Stimulated activated CD4-positive, alpha-beta T cell treated with anti-CD3 and anti-CD28 coated beads, Interleukin-1b, Interleukin-23, amount 100 ng/mL, for 48 hours (primary cell): ENCODE measurements at regions not wholly inside any gene's neighbourhood (a gene's known extent, or its start where the extent isn't known, plus 50 kb on each side); places are given as distances from the start of the nearest gene placed in this dataset.

Experiments
- DNase-seq: peaks from one replicate; pipeline ENCODE4 v3.0.0-alpha.2; 2020

- DNase-seq: no peak
Observed at GRCh38 chr19:30222992-30223865, 149.0 kb upstream of the ZNF536 start.

- DNase-seq: no peak
Observed at GRCh38 chr19:30223866-30224688, 148.1 kb upstream of the ZNF536 start.

DNA sequence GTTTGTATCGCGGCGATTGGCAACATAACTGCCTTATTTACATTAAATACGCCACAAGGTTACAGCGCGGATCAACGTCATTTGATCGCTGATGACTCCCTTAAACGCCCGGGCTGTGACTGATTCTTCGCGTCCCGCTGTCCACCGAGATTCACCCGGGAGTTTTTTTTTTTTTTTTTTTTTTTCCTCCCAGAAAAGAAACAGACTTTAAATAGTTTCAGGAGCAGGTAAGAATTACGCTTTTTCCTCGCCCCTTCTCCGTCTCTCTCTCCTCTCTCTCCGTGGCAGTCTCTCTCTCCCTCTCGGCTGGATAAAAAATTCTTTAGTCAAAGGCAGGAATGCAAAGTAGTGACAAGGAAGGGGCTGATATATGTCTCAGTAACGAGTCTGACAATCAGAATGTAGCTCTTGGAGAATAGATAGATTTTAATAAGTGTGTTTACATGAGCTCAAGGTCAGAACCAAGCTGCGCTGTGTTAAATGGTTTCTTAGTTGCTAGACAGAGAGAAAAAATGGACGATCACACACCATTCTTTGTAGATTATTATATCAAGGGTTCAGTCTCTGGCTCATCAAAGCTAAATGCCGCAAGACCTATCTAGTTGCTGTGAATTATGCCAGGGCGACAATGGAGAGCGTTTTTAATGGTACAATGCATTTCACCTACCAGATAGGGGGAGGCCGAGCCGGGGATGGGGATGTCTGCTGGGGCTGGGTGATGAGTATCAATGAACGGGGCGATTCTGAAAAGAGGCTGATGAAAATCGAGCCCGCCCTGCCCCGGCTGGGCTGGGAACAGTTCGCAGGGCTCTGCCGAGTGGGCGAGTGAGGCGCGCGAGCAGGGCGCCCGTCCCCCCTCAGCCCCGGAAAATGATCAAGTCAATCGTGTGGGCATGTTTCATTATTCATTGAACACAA lies 147.2 kb upstream of the ZNF536 start:
- DNase-seq: peak; percentile 3

DNA sequence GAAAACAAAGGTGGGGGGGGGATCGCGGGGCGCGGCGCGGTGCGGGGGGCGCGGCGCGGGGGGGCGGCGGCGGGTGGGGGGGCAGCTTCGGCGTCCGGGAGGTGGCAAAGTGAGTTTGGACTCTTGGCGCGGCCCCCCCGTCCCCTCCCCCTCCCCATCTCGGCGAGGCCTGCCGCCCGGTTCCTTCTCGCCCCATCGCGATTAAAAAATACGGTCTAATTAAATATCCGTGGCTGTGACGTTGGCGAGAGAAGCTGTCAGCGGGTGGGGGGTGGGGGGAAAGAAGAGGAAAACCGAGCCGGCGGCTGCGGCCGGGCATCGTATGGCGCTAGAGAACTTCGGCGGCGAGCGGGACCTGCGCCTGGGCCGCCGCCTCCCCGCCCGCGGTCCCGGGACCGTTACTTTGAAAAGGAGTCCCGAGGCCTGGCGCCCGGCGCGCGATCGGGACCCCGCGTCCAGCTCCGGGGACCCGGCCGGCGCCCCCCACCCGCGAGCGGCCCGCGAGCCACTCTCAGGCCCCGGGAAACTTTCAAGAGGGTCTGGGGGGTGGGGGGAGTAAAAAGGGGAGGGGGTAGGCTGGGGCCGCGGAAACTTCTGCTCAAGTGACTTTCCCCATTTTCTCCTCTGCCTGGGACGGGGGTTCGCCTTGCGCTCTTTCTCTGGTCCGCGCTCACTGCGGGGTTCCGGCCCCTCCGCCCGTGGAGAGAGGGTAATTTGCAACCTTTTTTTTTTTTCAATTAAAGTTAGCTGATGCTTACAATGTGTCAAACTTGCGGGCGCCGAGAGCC lies 146.3 kb upstream of the ZNF536 start:
- no peak for DNase-seq

DNA sequence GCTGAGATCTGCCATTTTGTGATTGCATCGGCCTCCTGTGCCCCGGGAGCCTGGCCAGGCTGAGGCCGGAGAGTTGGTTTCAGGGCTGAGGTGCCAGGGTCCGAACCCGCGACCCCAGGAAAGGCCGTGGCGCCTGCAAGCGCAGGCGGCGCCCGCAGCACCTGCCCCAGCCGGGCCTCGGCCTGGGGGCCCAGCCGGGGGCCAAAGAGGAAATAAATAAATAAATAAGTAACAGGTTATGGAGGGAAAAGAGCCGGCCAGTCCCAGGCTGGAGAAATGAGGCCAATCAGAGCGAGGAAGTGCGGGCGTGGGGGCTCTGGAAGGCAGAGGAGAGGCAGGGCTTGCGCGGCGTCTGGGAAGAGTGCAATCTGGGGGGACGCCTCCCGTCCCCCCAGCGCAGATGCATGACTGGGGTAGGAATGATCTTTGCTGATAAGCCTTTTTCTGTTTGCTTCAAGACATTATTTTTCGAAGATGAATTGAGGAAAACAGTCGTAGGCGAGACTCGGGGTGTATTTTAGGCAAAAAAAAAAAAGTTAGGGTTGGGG lies 145.6 kb upstream of the ZNF536 start:
- DNase-seq: no peak

GRCh38 chr19:30227012-30227621 lies 145.1 kb upstream of the ZNF536 start:
- no peak for DNase-seq

DNA sequence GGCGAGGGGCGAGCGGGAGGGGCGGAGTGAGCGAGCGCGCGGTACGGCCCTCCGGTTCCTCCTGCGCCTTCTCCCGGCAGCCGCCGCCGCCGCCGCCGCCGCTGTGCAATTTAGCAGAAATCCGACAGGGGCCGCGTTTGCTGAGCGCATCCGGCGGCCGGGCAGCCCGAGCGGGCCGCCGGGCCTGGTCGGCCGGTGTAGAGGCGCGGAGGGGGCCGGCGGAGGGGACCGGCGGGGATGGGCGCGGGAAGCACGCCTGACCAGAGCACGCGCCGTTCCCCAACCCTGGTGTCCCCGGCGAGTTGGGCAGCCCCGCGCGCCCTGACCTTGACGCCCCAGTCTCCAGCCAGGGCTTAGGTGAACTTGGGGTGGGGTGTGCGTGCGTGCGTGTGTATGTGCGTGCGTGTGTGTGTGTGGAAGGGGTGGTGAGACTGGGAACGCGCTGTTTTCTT lies 144.5 kb upstream of the ZNF536 start:
- DNase-seq: peak; percentile 59

DNA sequence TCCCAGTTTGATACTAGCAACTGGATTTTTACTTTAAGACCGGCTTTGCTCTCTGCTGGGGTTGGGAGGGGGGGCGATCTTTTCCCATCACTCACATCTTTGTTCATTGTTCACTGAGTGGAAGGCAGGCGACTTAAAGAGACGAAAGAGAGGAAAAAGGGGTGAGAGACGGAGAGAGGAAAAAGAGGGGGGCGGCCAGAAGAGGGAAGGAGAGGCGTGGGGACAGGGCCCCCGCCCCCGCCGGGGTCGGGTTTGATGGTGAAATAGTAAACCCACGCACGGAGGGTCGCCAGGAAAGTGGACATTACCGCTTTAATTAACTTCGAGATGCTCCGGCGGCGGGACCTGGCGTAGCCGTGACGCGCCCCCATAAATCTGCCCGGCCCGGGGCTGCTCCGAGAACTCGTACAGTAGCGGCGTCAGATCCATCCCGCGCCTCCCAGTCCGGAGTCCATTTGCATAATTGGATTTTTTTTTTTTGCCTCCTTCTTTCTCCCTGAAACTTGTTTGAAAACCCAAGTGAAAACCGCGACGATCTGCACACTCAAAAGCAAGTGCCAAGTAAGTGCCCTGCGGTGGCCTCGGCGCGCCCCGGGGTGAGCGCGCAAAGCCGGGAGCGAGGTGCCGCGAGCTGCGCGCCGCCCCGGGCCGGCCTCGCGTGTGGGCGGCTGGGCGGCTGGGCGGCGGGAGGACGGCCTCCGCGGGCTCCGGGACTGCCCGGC lies 143.9 kb upstream of the ZNF536 start:
- DNase-seq: no peak

GRCh38 chr19:30228835-30229524 lies 143.2 kb upstream of the ZNF536 start:
- no peak for DNase-seq

- DNase-seq: no peak
Observed at GRCh38 chr19:30229525-30230174, 142.5 kb upstream of the ZNF536 start.

DNA sequence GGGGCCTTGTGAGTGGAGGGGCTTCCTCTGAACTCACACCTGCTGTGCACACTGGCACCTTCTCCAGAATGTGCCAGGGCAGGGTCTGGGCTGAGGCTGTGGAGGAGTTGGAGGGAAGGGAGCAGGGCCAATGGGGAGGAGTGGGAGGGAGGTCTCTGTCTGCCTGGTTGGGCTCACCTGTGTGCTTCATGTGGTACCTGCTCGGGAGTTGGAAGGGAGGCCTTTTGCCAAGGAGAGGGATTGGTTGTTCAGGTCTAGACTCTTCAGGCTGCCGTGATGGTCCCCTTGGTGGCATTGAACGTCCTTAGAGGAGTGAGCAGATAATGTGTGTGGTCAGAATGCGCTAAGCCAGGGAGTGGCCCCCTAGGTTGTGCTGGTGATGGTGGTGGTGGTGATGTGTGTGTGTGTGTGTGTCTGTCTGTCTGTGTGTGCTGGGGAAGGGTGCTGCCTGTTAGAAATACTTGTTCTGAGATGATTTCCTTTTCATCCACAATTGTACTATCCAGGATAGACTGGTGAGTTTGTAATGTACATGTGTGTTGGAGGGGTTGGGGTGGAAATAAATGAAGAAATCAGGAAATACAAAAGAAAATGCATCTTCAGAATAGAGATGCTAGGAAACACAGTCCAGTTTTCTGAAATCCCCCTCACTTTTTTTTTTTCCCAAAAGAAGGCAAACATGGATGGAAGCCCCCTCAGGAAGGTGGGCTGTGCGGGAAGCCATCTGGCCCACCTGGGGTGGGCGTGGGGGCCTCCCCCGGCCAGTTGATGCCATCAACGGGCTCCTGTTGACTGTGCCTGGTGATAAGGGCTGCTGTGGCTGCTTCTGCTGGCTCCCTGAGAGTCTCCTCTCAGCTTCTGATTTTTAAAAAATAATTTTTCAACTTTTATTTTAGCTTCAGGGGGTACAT lies 140.5 kb upstream of the ZNF536 start:
- no peak for DNase-seq

DNA sequence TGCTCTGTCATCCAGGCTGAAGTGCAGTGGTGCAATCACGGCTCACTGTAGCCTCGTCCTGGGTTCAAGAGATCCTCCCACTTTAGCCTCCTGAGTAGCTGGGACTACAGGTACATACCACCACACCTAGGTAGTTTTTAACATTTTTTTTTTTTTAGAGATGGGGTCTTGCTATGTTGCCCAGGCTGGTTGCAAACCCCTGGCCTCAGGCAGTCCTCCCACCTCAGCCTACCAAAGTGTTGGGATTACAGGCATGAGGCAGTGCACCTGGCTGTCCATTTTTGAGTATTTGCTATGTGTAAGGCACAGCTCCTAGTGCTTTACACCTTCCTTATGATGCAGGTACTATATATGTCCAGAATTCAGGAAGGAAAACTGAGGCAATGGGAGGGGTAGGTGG lies 138.8 kb upstream of the ZNF536 start:
- no peak for DNase-seq

DNA sequence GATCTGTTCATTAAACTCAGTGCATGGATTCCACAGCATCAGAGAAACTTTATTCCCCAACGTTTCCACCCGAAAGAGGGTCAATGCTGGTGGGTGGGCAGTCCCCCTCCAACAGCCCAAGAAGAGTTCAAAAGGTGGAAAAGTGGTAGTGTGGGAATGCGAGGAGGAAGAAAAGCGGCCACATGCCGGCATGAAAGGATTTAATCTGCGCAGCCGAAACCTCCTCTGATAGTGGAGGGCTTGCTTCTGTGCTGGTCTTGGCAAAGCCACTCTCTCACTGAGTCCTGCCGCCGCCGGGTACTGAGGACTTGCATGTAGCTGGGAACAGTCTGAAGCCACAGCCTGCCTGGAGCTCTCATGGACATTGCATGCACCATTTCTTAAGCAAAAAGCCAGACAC lies 136.2 kb upstream of the ZNF536 start:
- DNase-seq: no peak

DNA sequence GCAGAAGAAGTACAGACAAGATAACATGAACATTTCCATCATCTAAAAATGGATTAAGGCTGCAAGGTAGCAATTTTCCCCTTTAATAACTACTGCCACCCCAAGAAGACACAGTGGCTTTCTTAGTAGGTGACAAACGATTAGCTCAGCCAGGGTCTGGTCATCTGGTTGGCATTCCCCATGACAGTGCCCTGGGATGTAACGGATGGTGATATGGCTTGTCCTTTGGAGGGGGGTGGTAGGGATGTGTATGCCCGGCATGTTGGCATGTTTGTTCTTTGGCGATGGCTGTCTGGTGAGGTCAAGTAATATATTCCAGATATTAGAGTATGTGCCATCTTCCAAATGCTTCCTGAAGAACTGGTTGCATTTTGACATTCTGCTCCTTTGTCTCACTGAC lies 135.6 kb upstream of the ZNF536 start:
- DNase-seq: no peak

DNA sequence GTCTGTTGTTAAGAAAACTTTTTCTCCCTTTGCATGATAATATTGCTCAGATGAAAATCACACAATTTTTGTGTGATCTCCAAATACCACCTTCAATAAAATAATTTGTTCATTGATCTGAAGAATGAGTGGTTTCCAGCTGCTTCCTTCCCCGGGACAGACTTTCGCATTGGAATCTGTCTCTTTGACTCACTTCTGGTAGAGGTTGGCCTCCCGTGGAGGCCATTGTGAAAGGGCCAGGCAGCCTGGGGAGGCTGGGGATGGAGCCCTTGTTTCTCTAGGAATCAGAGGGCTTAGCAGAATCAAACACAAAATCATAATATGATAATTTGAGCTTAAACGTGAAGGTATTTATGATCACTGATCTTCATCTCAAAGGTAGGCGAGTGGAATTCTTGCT lies 135.0 kb upstream of the ZNF536 start:
- no peak for DNase-seq

- no peak for DNase-seq
Observed at GRCh38 chr19:30240904-30241695, 131.1 kb upstream of the ZNF536 start.

GRCh38 chr19:30244533-30244932 lies 127.7 kb upstream of the ZNF536 start:
- no peak for DNase-seq
